ENCODE measurements at regions not wholly inside any gene's neighbourhood (a gene's known extent, or its start where the extent isn't known, plus 50 kb on each side); places are given as distances from the start of the nearest gene placed in this dataset.

DNA sequence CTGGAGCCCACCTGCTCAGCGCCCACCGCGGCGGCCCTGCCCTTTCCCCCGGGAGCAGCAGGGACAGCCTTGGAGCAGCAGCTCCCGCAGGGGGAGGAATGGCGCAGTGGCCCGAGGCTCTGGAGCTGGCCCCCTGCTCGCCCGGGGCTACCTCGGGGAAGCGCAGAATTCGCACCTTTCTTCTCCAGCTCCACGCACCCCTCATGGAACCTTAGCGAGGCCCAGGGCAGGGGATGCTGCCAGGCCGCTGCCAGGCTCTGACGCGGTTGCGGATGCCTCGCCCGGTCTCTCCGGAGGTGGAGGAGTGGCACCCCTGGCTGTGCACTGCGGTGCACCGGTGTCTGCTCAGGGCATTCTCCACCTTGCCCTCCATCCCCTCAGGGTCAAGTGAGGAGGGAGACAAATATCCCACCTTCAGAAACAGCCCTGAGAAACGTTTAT is 84.9 kb upstream of the MKI67 start:
- no peak for DNase-seq (ENCODE audit: low read depth, low spot score)
- H3K4me3 ChIP-seq (ENCODE audit: low read depth, low read length) = no peak overlapping the region
- ChIA-PET CTCF (interaction anchor here (1.1 to 3.0 kb wide), 13 partner anchors 8 to 1917 kb away, joined by 3 to 20 read pairs (median 4); partner anchors contain the start of gene C10orf143), POLR2A (no interaction called here)
- TF ChIP-seq, protein P1, sequence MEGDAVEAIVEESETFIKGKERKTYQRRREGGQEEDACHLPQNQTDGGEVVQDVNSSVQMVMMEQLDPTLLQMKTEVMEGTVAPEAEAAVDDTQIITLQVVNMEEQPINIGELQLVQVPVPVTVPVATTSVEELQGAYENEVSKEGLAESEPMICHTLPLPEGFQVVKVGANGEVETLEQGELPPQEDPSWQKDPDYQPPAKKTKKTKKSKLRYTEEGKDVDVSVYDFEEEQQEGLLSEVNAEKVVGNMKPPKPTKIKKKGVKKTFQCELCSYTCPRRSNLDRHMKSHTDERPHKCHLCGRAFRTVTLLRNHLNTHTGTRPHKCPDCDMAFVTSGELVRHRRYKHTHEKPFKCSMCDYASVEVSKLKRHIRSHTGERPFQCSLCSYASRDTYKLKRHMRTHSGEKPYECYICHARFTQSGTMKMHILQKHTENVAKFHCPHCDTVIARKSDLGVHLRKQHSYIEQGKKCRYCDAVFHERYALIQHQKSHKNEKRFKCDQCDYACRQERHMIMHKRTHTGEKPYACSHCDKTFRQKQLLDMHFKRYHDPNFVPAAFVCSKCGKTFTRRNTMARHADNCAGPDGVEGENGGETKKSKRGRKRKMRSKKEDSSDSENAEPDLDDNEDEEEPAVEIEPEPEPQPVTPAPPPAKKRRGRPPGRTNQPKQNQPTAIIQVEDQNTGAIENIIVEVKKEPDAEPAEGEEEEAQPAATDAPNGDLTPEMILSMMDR (IDR thresholded peaks at IDR 0.05; ENCODE audit: insufficient read depth, low read length, missing control alignments) = no peak

DNA sequence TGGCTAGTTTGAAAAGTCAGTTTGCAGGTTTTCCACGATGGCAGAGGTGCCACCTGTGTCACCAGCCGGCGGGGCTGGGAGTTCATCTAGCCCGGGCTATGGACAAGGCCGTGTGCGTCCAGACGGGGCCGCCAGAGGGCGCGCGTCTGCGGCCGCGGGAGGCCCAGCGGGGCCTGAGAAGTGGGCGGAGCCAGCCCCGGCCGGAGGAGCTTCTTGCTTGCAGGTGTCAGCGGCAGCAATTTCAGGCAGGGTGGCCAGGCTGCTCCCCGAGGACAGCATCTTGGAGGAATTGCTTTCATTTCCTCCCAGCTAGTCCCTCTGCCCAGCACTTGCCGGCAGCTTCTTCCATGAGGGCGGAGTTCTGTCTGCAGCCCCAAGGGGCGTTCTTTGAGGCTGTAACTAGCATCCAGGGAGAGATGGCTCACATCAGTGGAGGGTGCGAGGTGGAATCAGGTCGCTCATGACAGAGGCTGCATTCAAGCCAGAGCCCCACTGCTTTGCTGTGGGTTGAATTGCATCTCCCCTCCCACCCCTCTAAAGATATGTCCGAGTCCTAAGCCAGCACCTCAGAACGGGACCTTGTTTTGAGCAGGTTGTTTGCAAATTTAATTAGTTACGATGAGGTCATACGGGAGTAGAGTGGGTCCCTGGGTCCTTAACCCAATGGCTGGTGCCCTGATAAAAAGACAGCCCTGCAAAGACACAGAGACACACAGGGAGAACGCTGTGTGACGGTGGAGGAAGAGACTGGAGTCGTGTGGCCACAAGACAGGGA is 85.9 kb upstream of the MKI67 start:
- no peak overlapping the region for H3K4me3 ChIP-seq (ENCODE audit: low read depth, low read length)
- DNase-seq (ENCODE audit: low read depth, low spot score) = no peak
- POLR2A ChIA-PET = no interaction called here
- TF ChIP-seq, protein P1 (IDR thresholded peaks at IDR 0.05; ENCODE audit: insufficient read depth, low read length, missing control alignments) = peak; percentile 92
- CTCF ChIA-PET = interaction anchor here (0.8 to 3.0 kb wide), 16 partner anchors 9 to 1916 kb away, joined by 3 to 20 read pairs (median 3); partner anchors contain the start of gene C10orf143

DNA sequence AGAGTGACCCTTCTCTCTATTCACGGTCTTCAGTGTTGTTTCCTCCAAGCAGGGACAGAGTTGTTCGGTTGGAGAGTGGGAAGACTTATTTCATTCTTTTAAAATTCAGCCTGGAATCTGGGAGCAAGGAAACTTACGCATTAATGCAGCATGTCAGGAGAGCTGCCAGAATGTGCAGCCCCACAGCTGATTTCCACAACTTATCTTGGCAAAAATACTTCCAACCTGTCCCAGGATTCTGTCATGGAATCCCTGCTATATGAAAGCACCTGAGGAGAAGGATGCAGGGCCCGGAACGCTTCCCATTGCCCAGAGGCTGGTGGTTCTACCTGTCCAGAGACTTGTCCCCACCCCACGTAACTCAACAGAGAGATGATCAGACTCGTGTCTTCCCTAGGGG is 86.9 kb upstream of the MKI67 start:
- TF ChIP-seq, protein P1 (IDR thresholded peaks at IDR 0.05; ENCODE audit: insufficient read depth, low read length, missing control alignments) = no peak
- DNase-seq (ENCODE audit: low read depth, low spot score) = no peak
- POLR2A ChIA-PET = no interaction called here
- H3K4me3 ChIP-seq (ENCODE audit: low read depth, low read length) = no peak overlapping the region
- CTCF ChIA-PET = interaction anchor here (1.1 to 2.6 kb wide), 3 partner anchors 9 to 1758 kb away, joined by 3 to 20 read pairs (median 10); no protein-coding TSS in a partner anchor

DNA sequence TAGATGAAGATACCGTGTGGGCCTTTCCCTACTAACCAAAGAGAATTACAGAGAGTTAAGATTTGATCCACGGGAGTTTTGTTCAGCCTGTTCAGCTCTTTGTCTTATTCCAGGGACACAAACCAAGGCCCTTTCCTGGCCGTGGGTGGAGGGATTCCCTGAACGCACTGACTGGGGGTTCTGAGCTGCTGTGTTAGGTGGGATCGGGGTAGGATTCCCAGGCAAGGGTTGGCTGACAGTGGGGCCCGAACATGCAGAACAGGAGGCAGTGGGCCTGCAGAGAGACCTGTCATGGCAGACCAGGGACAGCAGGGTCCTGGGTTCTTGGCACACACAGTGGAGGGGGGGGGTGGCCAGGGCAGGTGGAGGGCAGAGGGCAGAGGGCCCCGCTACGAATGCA is 89.5 kb upstream of the MKI67 start:
- H3K4me3 ChIP-seq (ENCODE audit: low read depth, low read length) = no peak overlapping the region
- ChIA-PET CTCF (no interaction called here), POLR2A (no interaction called here)

DNA sequence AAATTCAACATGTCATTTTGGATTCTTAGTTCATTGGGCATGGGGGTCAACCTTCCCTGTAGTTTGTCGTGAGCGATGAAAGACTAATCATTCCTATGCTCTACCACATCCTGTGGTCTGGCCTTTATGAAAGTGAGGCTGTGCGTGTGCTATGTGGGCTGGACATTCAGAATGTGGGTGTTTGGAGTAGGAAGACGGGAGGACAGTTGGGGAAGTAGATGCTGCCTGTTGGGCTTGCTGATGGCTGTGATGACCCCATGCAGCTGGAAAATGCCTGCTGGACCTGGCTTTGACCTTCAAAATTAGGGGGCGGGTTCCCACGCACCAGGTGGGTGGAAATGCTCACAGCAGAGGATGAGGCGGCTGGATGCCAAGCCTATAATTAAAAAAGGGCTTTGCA is 90.9 kb upstream of the MKI67 start:
- no peak overlapping the region for H3K4me3 ChIP-seq (ENCODE audit: low read depth, low read length)
- DNase-seq (ENCODE audit: low read depth, low spot score) = no peak
- ChIA-PET POLR2A (no interaction called here), CTCF (no interaction called here)
- TF ChIP-seq, protein P1 (IDR thresholded peaks at IDR 0.05; ENCODE audit: insufficient read depth, low read length, missing control alignments) = no peak

More for the DNA sequence above, 89.5 kb upstream of the MKI67 start:
- TF ChIP-seq, protein P1 (IDR thresholded peaks at IDR 0.05; ENCODE audit: insufficient read depth, low read length, missing control alignments) = no peak
- DNase-seq (ENCODE audit: low read depth, low spot score) = no peak

DNA sequence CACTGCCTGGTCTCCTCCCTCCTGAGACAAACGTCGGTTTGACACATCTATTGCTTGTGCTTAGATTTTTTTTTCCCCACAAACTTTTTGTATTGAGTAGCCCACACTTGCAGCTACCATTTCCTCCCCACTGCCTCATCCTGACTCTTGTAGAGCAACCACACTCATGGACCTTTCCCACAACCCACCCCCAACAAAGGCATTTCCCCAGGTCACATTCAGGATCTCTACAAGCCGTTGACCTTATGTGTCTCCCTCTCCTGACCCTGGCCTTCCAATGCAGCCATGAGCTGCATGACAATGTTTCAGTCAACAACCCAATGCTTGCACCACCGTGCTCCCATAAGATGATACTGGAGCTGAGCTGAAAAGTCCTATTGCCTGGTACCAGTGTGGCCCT is 91.9 kb upstream of the MKI67 start:
- no peak overlapping the region for H3K4me3 ChIP-seq (ENCODE audit: low read depth, low read length)
- TF ChIP-seq, protein P1 (IDR thresholded peaks at IDR 0.05; ENCODE audit: insufficient read depth, low read length, missing control alignments) = no peak
- no peak for DNase-seq (ENCODE audit: low read depth, low spot score)
- CTCF ChIA-PET = no interaction called here
- POLR2A ChIA-PET = no interaction called here
